DOHH2 (cell line): ENCODE measurements at regions not wholly inside any gene's neighbourhood (a gene's known extent, or its start where the extent isn't known, plus 50 kb on each side); places are given as distances from the start of the nearest gene placed in this dataset.

ENCODE experiments used
- CTCF ChIP-seq: fragments of 200-600 bp; sonication (generic); IDR thresholded peaks from one replicate; pipeline ENCODE4 v1.5.1; 2014; ENCODE audit warnings: antibody characterized with exemption, mild to moderate bottlenecking, low read depth, low read length; ENCODE audit not compliant: poor library complexity, severe bottlenecking
- EZH2phosphoT487 ChIP-seq: fragments of 200-600 bp; sonication (generic); IDR thresholded peaks from 2 replicates; pipeline ENCODE4 v1.6.1; 2017; ENCODE audit warnings: borderline replicate concordance, mild to moderate bottlenecking, antibody characterized with exemption, low read length, moderate library complexity, mixed read lengths

GRCh38 chr1:75986478-75986877, 54.3 kb upstream of the ASB17 start:
- TF ChIP-seq CTCF: no peak
- no peak for TF ChIP-seq EZH2phosphoT487
